A673 (cell line): ENCODE measurements at regions not wholly inside any gene's neighbourhood (a gene's known extent, or its start where the extent isn't known, plus 50 kb on each side); places are given as distances from the start of the nearest gene placed in this dataset.

Experiments used
- BruUV-seq: library from RNA; stranded (reverse); fragments of 400-500 nt; replicated peaks from 2 replicates; lab custom pipeline; 2021; lab: Mats Ljungman, UMichigan
- CTCF ChIA-PET: fragments of 300-600 bp; sonication (Branson Sonifier 250); formaldehyde crosslinking; loops from one replicate; lab custom pipeline; 2022; ENCODE audit warnings: antibody characterized with exemption; lab: Charles Lee
- POLR2A ChIA-PET: fragments of 300-600 bp; sonication (Branson Sonifier 250); formaldehyde crosslinking; loops from one replicate; lab custom pipeline; 2022; ENCODE audit warnings: antibody characterized with exemption; ENCODE audit not compliant: low non-redundant PET; lab: Charles Lee
- DNase-seq: peaks from one replicate; pipeline ENCODE4 v3.0.0-alpha.2; 2015; ENCODE audit warnings: low spot score
- H3K27ac ChIP-seq: fragments of 200-600 bp; sonication (generic); 2 replicates; pipeline ENCODE4 v1.5.1; 2016; ENCODE audit warnings: mixed run types, low read depth, mild to moderate bottlenecking, mixed read lengths, antibody characterized with exemption, low read length; ENCODE audit not compliant: poor library complexity, severe bottlenecking
- H3K27me3 ChIP-seq: fragments of 200-600 bp; sonication (generic); replicated peaks from 2 replicates; pipeline ENCODE4 v1.6.1; 2017; ENCODE audit warnings: mixed run types, low read depth, mild to moderate bottlenecking, mixed read lengths, antibody characterized with exemption, low read length; ENCODE audit not compliant: insufficient read depth, poor library complexity
- H3K36me3 ChIP-seq: fragments of 200-600 bp; sonication (generic); 2 replicates; pipeline ENCODE4 v1.6.1; 2016; ENCODE audit warnings: mixed run types, mild to moderate bottlenecking, mixed read lengths, antibody characterized with exemption, low read length; ENCODE audit not compliant: insufficient read depth, poor library complexity, severe bottlenecking
- H3K4me1 ChIP-seq: fragments of 200-600 bp; sonication (generic); 2 replicates; pipeline ENCODE4 v1.6.1; 2017; ENCODE audit warnings: mixed run types, mild to moderate bottlenecking, mixed read lengths, antibody characterized with exemption, low read length; ENCODE audit not compliant: insufficient read depth, poor library complexity, severe bottlenecking
- H3K4me3 ChIP-seq: fragments of 200-600 bp; sonication (generic); 2 replicates; pipeline ENCODE4 v1.5.1; 2016; ENCODE audit warnings: low read depth, mixed run types, mild to moderate bottlenecking, mixed read lengths, low read length; ENCODE audit not compliant: poor library complexity, severe bottlenecking
- H3K9me3 ChIP-seq: fragments of 200-600 bp; sonication (generic); 2 replicates; pipeline ENCODE4 v1.6.1; 2016; ENCODE audit warnings: mixed run types, low read depth, mild to moderate bottlenecking, mixed read lengths, antibody characterized with exemption, low read length; ENCODE audit not compliant: poor library complexity, severe bottlenecking
- CTCF ChIP-seq: fragments of 300-800, 200-600 bp; sonication (generic); conservative IDR thresholded peaks from 2 replicates; pipeline ENCODE4 v1.5.1; 2017; ENCODE audit warnings: low read depth, mild to moderate bottlenecking, antibody characterized with exemption, low read length, moderate library complexity, mixed read lengths
- EZH2 ChIP-seq: fragments of 200-600 bp; sonication (generic); IDR thresholded peaks from 2 replicates; pipeline ENCODE4 v1.6.1; 2017; ENCODE audit warnings: borderline replicate concordance, low read depth, mild to moderate bottlenecking, mixed read lengths, antibody characterized with exemption, low read length; ENCODE audit not compliant: poor library complexity, severe bottlenecking
- intact Hi-C: fragments of 100-400 bp; cut with micrococcal nuclease; formaldehyde crosslinking; loops from one replicate; pipeline ENCODE4 v1.10.0; 2022; ENCODE audit not compliant: unreplicated experiment

GRCh38 chr18:37691162-37691561 lies 125.6 kb upstream of the CELF4 start:
- no peak overlapping the region for H3K4me3 ChIP-seq
- H3K27ac ChIP-seq: no peak overlapping the region
- H3K36me3 ChIP-seq: no peaks in the 10 kb centered on the region
- ChIA-PET POLR2A (no interaction called here), CTCF (no interaction called here)
- no peaks in the 10 kb centered on the region for H3K27me3 ChIP-seq
- no peak for DNase-seq
- H3K9me3 ChIP-seq: no peaks in the 10 kb centered on the region
- no TSS peak for BruUV-seq
- intact Hi-C loops: no loop called here
- TF ChIP-seq EZH2 (no peak), CTCF (no peak)
- no peaks in the 10 kb centered on the region for H3K4me1 ChIP-seq

- no TSS peak for BruUV-seq
- ChIA-PET CTCF (no interaction called here), POLR2A (no interaction called here)
- intact Hi-C loops: no loop called here
- H3K27me3 ChIP-seq: no peaks in the 10 kb centered on the region
- TF ChIP-seq EZH2 (no peak), CTCF (no peak)
- no peak for DNase-seq
- no peaks in the 10 kb centered on the region for H3K36me3 ChIP-seq
- H3K27ac ChIP-seq: no peak overlapping the region
- H3K9me3 ChIP-seq: no peaks in the 10 kb centered on the region
- no peaks in the 10 kb centered on the region for H3K4me1 ChIP-seq
- no peak overlapping the region for H3K4me3 ChIP-seq
These were observed 124.2 kb upstream of the CELF4 start for GRCh38 chr18:37689841-37690240.

GRCh38 chr18:37684590-37684989 lies 119.0 kb upstream of the CELF4 start:
- Histone ChIP-seq H3K4me1 (no peaks in the 10 kb centered on the region), H3K4me3 (no peak overlapping the region), H3K27me3 (no peaks in the 10 kb centered on the region), H3K27ac (no peak overlapping the region), H3K36me3 (no peaks in the 10 kb centered on the region), H3K9me3 (no peaks in the 10 kb centered on the region)
- TF ChIP-seq EZH2: no peak
- no peak for TF ChIP-seq CTCF
- no TSS peak for BruUV-seq
- no peak for DNase-seq
- intact Hi-C loops: no loop called here
- ChIA-PET CTCF (no interaction called here), POLR2A (no interaction called here)
